ENCODE measurements at regions not wholly inside any gene's neighbourhood (a gene's known extent, or its start where the extent isn't known, plus 50 kb on each side); places are given as distances from the start of the nearest gene placed in this dataset.

DNA sequence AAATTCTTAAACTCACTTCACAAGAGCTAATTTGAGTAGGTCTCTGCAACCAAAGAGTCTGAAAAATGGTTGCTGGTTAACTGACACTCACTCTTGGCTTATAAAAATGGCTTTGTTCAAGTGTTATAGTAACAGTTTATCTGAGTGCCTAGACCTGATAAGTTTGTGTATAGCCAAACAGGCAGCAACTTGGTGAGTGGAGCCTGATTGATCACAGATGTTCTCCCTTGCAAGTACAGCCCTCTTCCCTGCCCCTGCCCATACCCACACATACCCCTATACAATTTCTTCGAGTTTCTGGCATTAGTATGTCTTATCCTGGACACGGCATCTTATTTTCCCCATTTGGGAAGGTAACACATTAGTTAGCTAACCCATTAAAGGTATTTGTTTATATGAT lies 149.5 kb downstream of the SLC16A9 start:
- CTCF ChIA-PET = no interaction called here
- H3K27me3 ChIP-seq (ENCODE audit: low read length) = no peaks in the 10 kb centered on the region

GRCh38 chr10:59558066-59558465 lies 151.6 kb downstream of the SLC16A9 start:
- no peaks in the 10 kb centered on the region for H3K27me3 ChIP-seq (ENCODE audit: low read length)
- intact Hi-C loops (cut with micrococcal nuclease) = no loop called here
- H3K9me3 ChIP-seq (ENCODE audit: low read length) = no peaks in the 10 kb centered on the region
- no peaks in the 10 kb centered on the region for H3K79me2 ChIP-seq (ENCODE audit: low read length)
- CTCF ChIA-PET = no interaction called here
- H4K20me1 ChIP-seq (ENCODE audit: low read length) = no peaks in the 10 kb centered on the region
- no peak overlapping the region for H2AFZ ChIP-seq (ENCODE audit: low read length)
- no peaks in the 10 kb centered on the region for H3F3A ChIP-seq (ENCODE audit: low read length, unreplicated experiment)
- H3K9ac ChIP-seq (ENCODE audit: low read length) = no peak overlapping the region
- H3K9me2 ChIP-seq (replicated peaks; ENCODE audit: low read length) = no peaks in the 10 kb centered on the region
- 0 out of 2 replicates have a peak, but pooled peaks cover 6% of the 10 kb centered on the region for H3K4me1 ChIP-seq (ENCODE audit: insufficient read depth, low read length)
- TF ChIP-seq CTCF (conservative IDR thresholded peaks at IDR 0.05; ENCODE audit: low read depth, low read length) (no peak), EZH2phosphoT487 (IDR thresholded peaks at IDR 0.05; ENCODE audit: borderline replicate concordance, low read length) (no peak), EZH2 (IDR thresholded peaks at IDR 0.05; ENCODE audit: low read length, unreplicated experiment) (no peak)
- ATAC-seq (no peak), DNase-seq (no peak)
- no peak overlapping the region for H3K4me2 ChIP-seq (ENCODE audit: low read length)
- POLR2A ChIA-PET (ENCODE audit: unreplicated experiment) = no interaction called here
- no peak overlapping the region for H3K27ac ChIP-seq (ENCODE audit: low read length)
- H3K4me3 ChIP-seq (ENCODE audit: low read length) = no peak overlapping the region
- no peaks in the 10 kb centered on the region for H3K36me3 ChIP-seq (ENCODE audit: low read depth, low read length)
- no TSS peak for BruUV-seq (replicated peaks)

More for the DNA sequence above, 149.5 kb downstream of the SLC16A9 start:
- Histone ChIP-seq H3K36me3 (ENCODE audit: low read depth, low read length) (no peaks in the 10 kb centered on the region), H3K9me3 (ENCODE audit: low read length) (no peaks in the 10 kb centered on the region), H3K4me3 (ENCODE audit: low read length) (no peak overlapping the region), H3F3A (ENCODE audit: low read length, unreplicated experiment) (no peaks in the 10 kb centered on the region), H2AFZ (ENCODE audit: low read length) (no peak overlapping the region), H3K9ac (ENCODE audit: low read length) (no peak overlapping the region), H3K79me2 (ENCODE audit: low read length) (no peaks in the 10 kb centered on the region), H3K4me1 (ENCODE audit: insufficient read depth, low read length) (0 out of 2 replicates have a peak, but pooled peaks cover 6% of the 10 kb centered on the region), H3K9me2 (replicated peaks; ENCODE audit: low read length) (no peaks in the 10 kb centered on the region), H3K27ac (ENCODE audit: low read length) (no peak overlapping the region), H4K20me1 (ENCODE audit: low read length) (no peaks in the 10 kb centered on the region), H3K4me2 (ENCODE audit: low read length) (no peak overlapping the region)
- intact Hi-C loops (cut with micrococcal nuclease) = no loop called here
- DNase-seq (no peak), ATAC-seq (no peak)
- no peak for TF ChIP-seq EZH2 (IDR thresholded peaks at IDR 0.05; ENCODE audit: low read length, unreplicated experiment)
- no peak for TF ChIP-seq CTCF (conservative IDR thresholded peaks at IDR 0.05; ENCODE audit: low read depth, low read length)
- TF ChIP-seq EZH2phosphoT487 (IDR thresholded peaks at IDR 0.05; ENCODE audit: borderline replicate concordance, low read length) = no peak
- POLR2A ChIA-PET (ENCODE audit: unreplicated experiment) = no interaction called here
- no TSS peak for BruUV-seq (replicated peaks)

GRCh38 chr10:59557642-59558041 lies 152.0 kb downstream of the SLC16A9 start:
- H3K27me3 ChIP-seq (ENCODE audit: low read length) = no peaks in the 10 kb centered on the region
- no peak for DNase-seq
- H2AFZ ChIP-seq (ENCODE audit: low read length) = no peak overlapping the region

More at GRCh38 chr10:59557642-59558041, 152.0 kb downstream of the SLC16A9 start:
- TF ChIP-seq CTCF (conservative IDR thresholded peaks at IDR 0.05; ENCODE audit: low read depth, low read length) (no peak), EZH2 (IDR thresholded peaks at IDR 0.05; ENCODE audit: low read length, unreplicated experiment) (no peak), EZH2phosphoT487 (IDR thresholded peaks at IDR 0.05; ENCODE audit: borderline replicate concordance, low read length) (no peak)
- 0 out of 2 replicates have a peak, but pooled peaks cover 6% of the 10 kb centered on the region for H3K4me1 ChIP-seq (ENCODE audit: insufficient read depth, low read length)
- ChIA-PET POLR2A (ENCODE audit: unreplicated experiment) (no interaction called here), CTCF (no interaction called here)
- no TSS peak for BruUV-seq (replicated peaks)
- intact Hi-C loops (cut with micrococcal nuclease) = no loop called here
- no peak overlapping the region for H3K27ac ChIP-seq (ENCODE audit: low read length)
- no peak overlapping the region for H3K9ac ChIP-seq (ENCODE audit: low read length)
- H3K4me2 ChIP-seq (ENCODE audit: low read length) = no peak overlapping the region
- H3K4me3 ChIP-seq (ENCODE audit: low read length) = no peak overlapping the region
- no peaks in the 10 kb centered on the region for H3K36me3 ChIP-seq (ENCODE audit: low read depth, low read length)
- H3K9me2 ChIP-seq (replicated peaks; ENCODE audit: low read length) = no peaks in the 10 kb centered on the region
- H4K20me1 ChIP-seq (ENCODE audit: low read length) = no peaks in the 10 kb centered on the region
- ATAC-seq = no peak
- no peaks in the 10 kb centered on the region for H3K9me3 ChIP-seq (ENCODE audit: low read length)
- no peaks in the 10 kb centered on the region for H3K79me2 ChIP-seq (ENCODE audit: low read length)
- no peaks in the 10 kb centered on the region for H3F3A ChIP-seq (ENCODE audit: low read length, unreplicated experiment)
